MM.1S (cell line): ENCODE measurements at regions not wholly inside any gene's neighbourhood (a gene's known extent, or its start where the extent isn't known, plus 50 kb on each side); places are given as distances from the start of the nearest gene placed in this dataset.

Experiments
- DNase-seq: peaks from one replicate; pipeline ENCODE4 v3.0.0-alpha.2; 2015
- H2AFZ ChIP-seq: fragments of 300-600 bp; sonication (generic); 2 replicates; pipeline ENCODE4 v1.6.0; 2016; ENCODE audit warnings: antibody characterized with exemption, low read length
- H3F3A ChIP-seq: fragments of 300-600 bp; sonication (generic); 2 replicates; pipeline ENCODE4 v1.6.1; 2016; ENCODE audit warnings: mild to moderate bottlenecking, antibody characterized with exemption, low read length, moderate library complexity, mixed read lengths; ENCODE audit not compliant: insufficient read depth
- H3K27ac ChIP-seq: fragments of 300-600 bp; sonication (generic); 2 replicates; pipeline ENCODE4 v1.5.1; 2016; ENCODE audit warnings: mild to moderate bottlenecking, low read length
- H3K27me3 ChIP-seq: fragments of 300-600 bp; sonication (generic); replicated peaks from 2 replicates; pipeline ENCODE4 v1.6.0; 2016; ENCODE audit warnings: low read length; ENCODE audit not compliant: insufficient read depth
- H3K36me3 ChIP-seq: fragments of 300-600 bp; sonication (generic); replicated peaks from 2 replicates; pipeline ENCODE4 v1.6.1; 2016; ENCODE audit warnings: mild to moderate bottlenecking, low read length, mixed read lengths; ENCODE audit not compliant: insufficient read depth
- H3K4me1 ChIP-seq: fragments of 300-600 bp; sonication (generic); 2 replicates; pipeline ENCODE4 v1.6.1; 2016; ENCODE audit warnings: low read length, mixed read lengths
- H3K4me2 ChIP-seq: fragments of 300-600 bp; sonication (generic); 2 replicates; pipeline ENCODE4 v1.6.0; 2016; ENCODE audit warnings: low read depth, low read length
- H3K4me3 ChIP-seq: fragments of 300-600 bp; sonication (generic); 2 replicates; pipeline ENCODE4 v1.5.1; 2016; ENCODE audit warnings: low read length, mixed read lengths
- H3K79me2 ChIP-seq: fragments of 300-600 bp; sonication (generic); 2 replicates; pipeline ENCODE4 v1.6.1; 2016; ENCODE audit warnings: mixed run types, low read length, mixed read lengths
- H3K9ac ChIP-seq: fragments of 300-600 bp; sonication (generic); 2 replicates; pipeline ENCODE4 v1.6.1; 2016; ENCODE audit warnings: low read length, mixed read lengths
- H3K9me2 ChIP-seq: fragments of 300-600 bp; sonication (generic); replicated peaks from 2 replicates; pipeline ENCODE4 v1.6.1; 2016; ENCODE audit warnings: mild to moderate bottlenecking, low read length, mixed read lengths; ENCODE audit not compliant: insufficient read depth
- H3K9me3 ChIP-seq: fragments of 300-600 bp; sonication (generic); replicated peaks from 2 replicates; pipeline ENCODE4 v1.6.1; 2016; ENCODE audit warnings: mild to moderate bottlenecking, low read length, mixed read lengths; ENCODE audit not compliant: insufficient read depth
- H4K20me1 ChIP-seq: fragments of 300-600 bp; sonication (generic); 2 replicates; pipeline ENCODE4 v1.6.1; 2016; ENCODE audit warnings: mild to moderate bottlenecking, low read length, moderate library complexity, mixed read lengths; ENCODE audit not compliant: insufficient read depth
- CTCF ChIP-seq: fragments of 300-600 bp; sonication (generic); IDR thresholded peaks from 2 replicates; pipeline ENCODE4 v1.5.1; 2016; ENCODE audit warnings: antibody characterized with exemption, low read length, mixed read lengths
- EZH2 ChIP-seq: fragments of 300-600 bp; sonication (generic); optimal IDR thresholded peaks from 2 replicates; pipeline ENCODE3; 2017; ENCODE audit warnings: low read depth, mild to moderate bottlenecking, antibody characterized with exemption, low read length, mixed read lengths
- EZH2phosphoT487 ChIP-seq: fragments of 300-600 bp; sonication (generic); IDR thresholded peaks from 2 replicates; pipeline ENCODE4 v1.6.1; 2018; ENCODE audit warnings: antibody characterized with exemption, low read length

- no peak overlapping the region for H3K27ac ChIP-seq
- H3K4me2 ChIP-seq = no peak overlapping the region
- no peaks in the 10 kb centered on the region for H3F3A ChIP-seq
- H2AFZ ChIP-seq = no peak overlapping the region
- no peaks in the 10 kb centered on the region for H4K20me1 ChIP-seq
- no peak overlapping the region for H3K9ac ChIP-seq
- H3K79me2 ChIP-seq = no peaks in the 10 kb centered on the region
- H3K36me3 ChIP-seq = no peaks in the 10 kb centered on the region
- H3K27me3 ChIP-seq = no peaks in the 10 kb centered on the region; the same call in 1 of the 2 replicates
- H3K9me3 ChIP-seq = no peaks in the 10 kb centered on the region
- H3K4me1 ChIP-seq = no peaks in the 10 kb centered on the region
- H3K9me2 ChIP-seq = no peaks in the 10 kb centered on the region
- no peak overlapping the region for H3K4me3 ChIP-seq
- TF ChIP-seq EZH2 (no peak), EZH2phosphoT487 (no peak), CTCF (no peak)
- DNase-seq = no peak
Measured at GRCh38 chr16:5487728-5488127, 390.1 kb upstream of the EEF2KMT start.

- Histone ChIP-seq H4K20me1 (no peaks in the 10 kb centered on the region), H3K4me2 (no peak overlapping the region), H3K4me1 (no peaks in the 10 kb centered on the region), H3K9ac (no peak overlapping the region), H3K79me2 (no peaks in the 10 kb centered on the region), H3K9me2 (no peaks in the 10 kb centered on the region), H3K36me3 (no peaks in the 10 kb centered on the region), H3F3A (no peaks in the 10 kb centered on the region), H3K27me3 (0 out of 2 replicates have a peak, but pooled peaks cover 5% of the 10 kb centered on the region), H2AFZ (no peak overlapping the region), H3K9me3 (no peaks in the 10 kb centered on the region), H3K4me3 (no peak overlapping the region), H3K27ac (no peak overlapping the region)
- no peak for DNase-seq
- TF ChIP-seq EZH2 = no peak
- TF ChIP-seq EZH2phosphoT487 = no peak
- TF ChIP-seq CTCF = no peak
Measured at GRCh38 chr16:5482256-5482655, 384.7 kb upstream of the EEF2KMT start.

DNA sequence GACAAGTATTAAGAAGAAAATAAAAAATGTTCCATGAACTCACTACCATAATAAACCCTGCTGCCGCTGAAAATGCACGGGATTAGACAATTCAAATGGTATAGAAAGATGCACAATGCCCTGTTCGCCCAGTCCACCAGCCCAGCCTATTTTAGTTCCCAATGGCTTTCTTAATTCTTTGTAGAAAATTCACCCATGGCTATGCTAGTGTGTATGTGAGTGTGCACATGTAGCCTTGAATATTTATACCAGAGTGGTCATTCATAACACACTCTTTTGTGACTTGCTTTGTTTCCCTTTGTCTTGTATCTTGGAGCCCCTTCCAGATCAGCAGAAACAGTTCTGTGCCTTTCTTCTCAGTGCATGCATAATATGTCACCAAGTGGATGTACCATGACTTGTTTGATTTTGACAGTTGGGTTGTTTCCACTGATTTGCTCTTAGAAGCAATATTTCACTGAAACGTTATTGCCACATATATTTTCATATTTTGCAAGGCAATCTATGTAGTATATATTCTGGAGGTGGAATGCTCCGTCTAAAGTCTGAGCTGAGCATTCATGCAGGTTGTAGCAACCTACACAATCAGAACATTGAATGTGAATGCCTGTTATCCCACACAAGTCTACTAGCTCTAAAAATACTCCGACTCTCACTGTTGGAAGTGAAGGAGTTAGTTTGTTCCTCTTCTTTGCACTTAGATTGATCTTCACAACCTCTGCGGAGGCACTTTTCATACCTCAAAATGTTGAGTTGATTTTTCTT is 383.0 kb upstream of the EEF2KMT start:
- no peaks in the 10 kb centered on the region for H3K9me3 ChIP-seq
- H3K79me2 ChIP-seq = no peaks in the 10 kb centered on the region
- no peak overlapping the region for H3K4me3 ChIP-seq
- H3F3A ChIP-seq = no peaks in the 10 kb centered on the region
- H3K36me3 ChIP-seq = no peaks in the 10 kb centered on the region
- H3K4me2 ChIP-seq = no peak overlapping the region
- H3K27ac ChIP-seq = no peak overlapping the region
- H2AFZ ChIP-seq = no peak overlapping the region
- H3K4me1 ChIP-seq = no peaks in the 10 kb centered on the region
- H4K20me1 ChIP-seq = no peaks in the 10 kb centered on the region
- H3K9me2 ChIP-seq = no peaks in the 10 kb centered on the region
- no peak overlapping the region for H3K9ac ChIP-seq
- DNase-seq = no peak
- peaks cover 5% of the 10 kb centered on the region; the same call in 1 of the 2 replicates for H3K27me3 ChIP-seq
- no peak for TF ChIP-seq EZH2phosphoT487
- TF ChIP-seq EZH2 = no peak
- no peak for TF ChIP-seq CTCF
